DMS153 treated with DMSO at 0.1 percent for 48 hours (cell line): ENCODE measurements at regions not wholly inside any gene's neighbourhood (a gene's known extent, or its start where the extent isn't known, plus 50 kb on each side); places are given as distances from the start of the nearest gene placed in this dataset.
"Not testable (repeated sequence)": the region's sequence is repeated elsewhere in the genome, so short reads cannot be mapped to it uniquely, and the experiment has no call there.

Experiments
- DNase-seq: peaks from one replicate; lab custom pipeline; 2025; ENCODE audit not compliant: unreplicated experiment; lab: John Stamatoyannopoulos, UW

- no peak for DNase-seq
Observed at GRCh38 chr2:187986390-187987105, 305.1 kb upstream of the GULP1 start.

DNA sequence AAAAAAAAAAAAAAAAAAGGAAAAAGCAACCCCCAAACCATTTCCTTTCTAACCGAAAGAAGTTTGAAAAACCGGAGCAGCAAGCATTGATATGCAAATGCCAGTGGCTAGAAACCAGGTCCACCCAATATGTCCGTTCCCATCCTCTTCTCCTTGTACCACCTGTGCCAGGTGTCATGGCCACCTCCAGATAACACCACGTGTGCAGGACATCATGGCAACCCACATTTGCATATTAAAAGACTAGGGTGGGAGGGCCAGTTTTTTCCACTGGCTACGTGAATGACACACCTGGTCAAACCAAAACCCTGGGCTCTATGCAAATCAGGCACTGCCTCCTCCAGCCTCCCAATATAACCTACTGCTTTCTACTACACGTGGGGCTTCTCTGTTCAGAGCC, 303.3 kb upstream of the GULP1 start:
- DNase-seq: no peak

GRCh38 chr2:187989925-187990623, 301.6 kb upstream of the GULP1 start:
- no peak for DNase-seq

DNA sequence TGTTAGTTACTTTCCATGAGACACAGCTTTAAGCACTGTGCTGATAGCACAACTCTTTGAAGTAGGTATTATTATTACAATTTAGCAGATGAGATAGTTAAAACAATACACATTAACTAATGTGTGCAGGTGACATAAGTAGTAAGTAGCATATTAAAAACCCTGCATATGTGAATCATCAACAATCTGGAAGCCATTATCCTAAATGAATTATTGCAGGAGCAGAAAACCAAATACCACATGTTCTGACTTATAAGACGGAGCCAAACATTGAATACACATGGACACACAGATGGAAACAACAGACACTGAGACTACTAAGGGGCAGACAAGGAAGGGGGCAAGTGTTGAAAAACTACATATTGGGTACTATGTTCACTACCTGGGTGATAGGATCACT, 300.3 kb upstream of the GULP1 start:
- no peak for DNase-seq

GRCh38 chr2:187994464-187995331, 297.0 kb upstream of the GULP1 start:
- DNase-seq: no peak

DNA sequence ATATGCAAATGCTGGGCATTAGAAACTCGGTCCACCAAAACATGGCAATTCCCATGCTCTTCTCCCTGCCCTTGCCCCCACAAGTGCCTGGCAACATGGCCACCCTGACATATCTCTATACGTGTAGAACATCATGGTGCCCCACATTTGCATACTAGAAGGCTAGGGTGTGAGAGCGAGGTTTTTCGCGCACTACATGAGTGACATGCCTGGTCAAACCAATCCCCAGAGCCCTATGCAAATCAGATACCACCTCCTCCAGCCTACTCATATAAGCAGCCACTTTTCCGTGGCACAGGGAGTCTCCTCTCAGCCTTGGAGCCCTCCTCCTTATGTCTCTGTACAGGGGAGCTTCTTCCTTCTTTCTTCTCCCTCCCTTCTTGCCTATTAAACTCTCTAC, 296.1 kb upstream of the GULP1 start:
- no peak for DNase-seq

DNA sequence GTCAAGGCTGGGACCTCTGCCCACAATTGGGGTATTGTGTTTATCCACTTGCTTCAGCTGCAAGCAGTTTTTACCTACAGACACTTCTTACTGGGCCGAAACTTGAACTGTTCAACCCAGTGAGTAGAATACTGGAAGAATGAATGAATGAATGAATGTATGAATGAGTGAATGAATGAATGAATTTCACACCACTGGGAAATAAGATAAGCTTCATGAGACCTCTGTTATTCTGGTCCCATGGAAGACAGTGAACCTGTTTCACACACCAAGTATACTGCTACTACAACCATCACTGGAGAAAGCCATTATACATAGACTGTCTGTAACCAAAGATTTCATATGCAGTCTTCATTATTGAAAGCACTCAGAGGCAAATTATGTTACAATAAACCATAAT, 295.0 kb upstream of the GULP1 start:
- DNase-seq: no peak

DNA sequence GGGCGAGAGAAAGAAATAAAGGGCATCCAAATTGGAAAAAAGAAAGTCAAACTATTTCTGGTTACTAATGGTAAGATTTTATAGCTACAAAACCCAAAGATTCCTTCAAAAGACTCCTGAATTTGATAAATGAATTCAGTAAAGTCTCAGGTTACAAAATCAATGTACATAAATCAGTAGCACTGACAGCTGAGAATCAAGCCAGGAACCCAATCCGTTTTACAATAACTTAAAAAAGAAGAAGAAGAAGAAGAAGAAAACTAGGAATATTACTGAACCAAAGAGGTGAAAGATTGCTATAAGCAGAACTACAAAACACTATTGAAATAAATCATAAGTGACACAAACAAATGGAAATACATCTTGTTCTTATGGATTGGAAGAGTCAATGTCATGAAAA, 291.5 kb upstream of the GULP1 start:
- no peak for DNase-seq

DNA sequence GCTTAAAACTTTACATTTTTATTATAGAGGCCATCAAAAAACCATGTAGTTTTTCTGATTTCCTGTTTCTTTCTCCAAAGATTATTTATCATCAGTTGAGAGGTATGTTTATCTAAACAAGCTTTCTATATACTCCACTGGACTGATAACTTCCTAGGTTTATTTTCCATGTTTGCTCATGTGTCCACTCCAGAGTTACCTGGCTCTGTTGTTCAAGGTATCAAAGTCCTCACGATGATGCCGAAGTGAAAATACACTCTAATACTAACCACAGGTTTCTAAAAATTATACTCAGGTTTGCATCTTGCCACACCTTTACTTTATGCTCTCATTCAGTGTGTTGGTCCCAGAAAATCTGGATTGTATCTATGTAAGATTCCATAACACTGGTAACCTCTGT, 287.9 kb upstream of the GULP1 start:
- DNase-seq: no peak

DNA sequence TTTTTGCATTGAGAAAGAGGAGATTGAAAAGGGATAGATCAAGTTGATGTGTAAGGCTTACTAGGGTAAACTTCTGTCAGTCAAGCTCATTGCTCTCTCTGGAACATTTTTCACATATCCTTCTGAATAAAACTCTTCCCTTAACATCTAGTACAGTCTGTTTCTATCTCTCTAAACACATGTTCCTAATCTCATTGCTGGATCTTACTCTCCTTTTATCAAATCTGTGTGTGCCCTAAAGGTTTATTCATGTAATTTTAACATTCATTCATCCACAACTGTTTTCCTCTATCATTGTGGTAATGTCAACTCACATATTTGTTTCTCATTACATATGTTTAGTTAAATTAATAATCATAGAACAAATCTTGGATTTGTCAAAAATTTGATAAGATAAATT, 277.9 kb upstream of the GULP1 start:
- no peak for DNase-seq

DNA sequence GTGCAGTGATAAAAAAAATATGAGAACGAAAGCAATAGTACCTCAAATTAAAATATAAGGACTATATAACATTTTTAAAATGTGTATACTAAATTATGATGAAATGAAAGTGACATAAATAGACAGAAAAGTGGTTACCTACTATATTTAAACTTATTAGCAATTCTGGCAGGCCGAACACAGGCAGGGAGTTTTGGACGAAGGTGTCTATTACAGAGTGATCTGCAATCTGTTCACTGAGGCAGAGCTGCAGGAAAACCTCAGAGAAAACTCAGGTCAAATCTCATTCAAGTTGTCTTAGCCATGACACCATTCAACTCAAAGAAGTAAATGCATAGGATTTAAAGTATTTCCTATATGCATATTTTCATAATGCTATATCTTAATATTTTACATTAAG, 274.8 kb upstream of the GULP1 start:
- DNase-seq: no peak

GRCh38 chr2:188022389-188022788, 269.3 kb upstream of the GULP1 start:
- DNase-seq: no peak

- no peak for DNase-seq
Observed at GRCh38 chr2:188023035-188023434, 268.6 kb upstream of the GULP1 start.

DNA sequence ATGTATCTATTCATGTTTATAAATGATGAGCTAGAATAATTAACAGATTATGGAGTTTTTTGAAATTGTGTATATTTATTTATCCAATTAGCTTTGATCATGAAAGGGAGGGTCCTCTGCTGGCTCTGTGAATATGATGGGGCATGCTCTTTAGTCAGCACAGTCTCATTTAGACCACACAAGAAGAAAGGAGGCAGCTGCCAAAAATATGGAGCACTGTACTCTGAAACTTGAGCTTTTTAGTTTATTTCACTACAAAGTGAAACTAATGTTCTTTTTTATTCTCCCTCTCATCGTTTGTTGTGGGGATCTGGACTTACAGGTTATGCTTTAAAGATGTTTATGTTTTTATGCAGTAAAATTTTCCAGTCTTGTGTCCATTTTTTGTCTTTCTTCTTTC, 266.9 kb upstream of the GULP1 start:
- no peak for DNase-seq

GRCh38 chr2:188028739-188029138, 262.9 kb upstream of the GULP1 start:
- no peak for DNase-seq

DNA sequence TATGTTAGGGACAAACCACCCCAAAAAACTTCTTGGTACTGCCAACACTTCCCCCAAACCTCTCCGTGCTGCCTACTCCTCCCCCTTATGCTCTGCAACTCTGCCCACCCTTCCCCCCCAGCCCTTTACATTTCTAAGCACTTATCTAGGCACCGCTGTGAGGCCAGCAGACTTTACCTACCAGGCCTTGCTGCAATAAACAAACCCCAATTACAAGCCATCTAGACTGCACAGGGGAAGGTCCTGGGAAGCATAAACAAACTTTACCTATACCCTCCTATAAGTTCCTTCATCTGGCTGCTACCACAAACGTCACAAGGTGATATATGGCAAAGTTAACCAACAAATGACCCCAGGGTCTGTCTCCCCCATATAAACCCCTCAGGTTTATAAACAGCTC, 259.4 kb upstream of the GULP1 start:
- DNase-seq: no peak

GRCh38 chr2:188032786-188033185, 258.9 kb upstream of the GULP1 start:
- DNase-seq: no peak

- not testable (repeated sequence) for DNase-seq
Observed at GRCh38 chr2:188033240-188033639, 258.4 kb upstream of the GULP1 start.

- not testable (repeated sequence) for DNase-seq
Observed at GRCh38 chr2:188034102-188034501, 257.6 kb upstream of the GULP1 start.

DNA sequence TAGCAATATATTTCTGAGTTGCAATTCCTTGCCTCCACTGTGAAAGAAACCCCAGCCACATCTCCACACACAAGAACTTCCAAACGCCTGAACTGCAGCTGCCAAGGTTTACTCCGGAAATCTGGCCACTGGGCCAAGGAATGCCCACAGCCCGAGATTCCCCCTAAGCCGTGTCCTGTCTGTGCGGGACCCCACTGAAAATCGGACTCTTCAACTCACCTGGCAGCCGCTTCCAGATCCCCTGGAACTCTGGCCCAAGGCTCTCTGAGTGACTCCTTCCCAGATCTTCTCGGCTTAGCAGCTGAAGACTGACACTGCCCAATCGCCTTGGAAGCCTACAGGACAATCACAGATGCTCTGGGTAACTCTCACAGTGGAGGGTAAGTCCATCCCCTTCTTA, 256.3 kb upstream of the GULP1 start:
- not testable (repeated sequence) for DNase-seq

GRCh38 chr2:188036786-188037185, 254.9 kb upstream of the GULP1 start:
- DNase-seq: not testable (repeated sequence)

DNA sequence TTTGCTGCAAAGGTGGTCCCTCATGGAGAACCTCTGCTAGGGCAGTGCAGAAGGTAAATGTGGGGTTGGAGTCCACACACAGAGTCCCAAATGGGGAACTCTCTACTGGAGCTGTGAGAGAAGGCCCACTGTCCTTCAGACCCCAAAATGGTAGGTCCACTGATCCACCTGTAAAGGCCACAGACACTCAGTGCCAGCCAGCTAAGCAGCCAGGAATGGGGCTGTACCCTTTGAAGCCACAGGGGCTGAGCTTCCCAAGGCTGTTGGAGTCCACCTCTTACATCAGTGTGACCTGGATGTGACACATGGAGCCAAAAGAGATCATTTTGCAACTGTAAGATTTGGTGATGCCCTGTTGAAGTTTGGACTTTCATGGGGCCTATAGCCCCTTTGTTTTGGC, 252.4 kb upstream of the GULP1 start:
- no peak for DNase-seq
